K562 (cell line): ENCODE measurements at regions not wholly inside any gene's neighbourhood (a gene's known extent, or its start where the extent isn't known, plus 50 kb on each side); places are given as distances from the start of the nearest gene placed in this dataset.

Experiments
- AFF1 ChIP-seq, 2 experiments: fragments of 450-650 bp; IDR thresholded peaks; 2 replicates each; pipeline ENCODE4 v1.6.1; 2018; ENCODE audit warnings: mild to moderate bottlenecking in 2 of 2, low read depth in 1 of 2; ENCODE audit not compliant: partially characterized antibody in 2 of 2
- BACH1 ChIP-seq: fragments of 200-800 bp; sonication (Bioruptor generic); IDR thresholded peaks from 2 replicates; pipeline ENCODE4 v1.6.1; 2016; ENCODE audit warnings: missing genetic modification characterization, missing compliant biosample characterization
- CBFA2T3 ChIP-seq: fragments of 450-650 bp; IDR thresholded peaks from 2 replicates; pipeline ENCODE4 v1.6.1; 2017
- CBX8 ChIP-seq: fragments of 200-600 bp; sonication (generic); IDR thresholded peaks from 2 replicates; pipeline ENCODE4 v1.6.1; 2012; ENCODE audit warnings: borderline replicate concordance, mixed run types, low read depth, mild to moderate bottlenecking, moderate library complexity, mixed read lengths, low read length, control low read depth, inconsistent platforms; ENCODE audit not compliant: poor library complexity, severe bottlenecking; ENCODE audit errors: extremely low read depth
- E2F1 ChIP-seq: sonication (generic); formaldehyde crosslinking; IDR thresholded peaks from 2 replicates; pipeline ENCODE4 v1.8.1; 2023; ENCODE audit warnings: mild to moderate bottlenecking, missing genetic modification reagents, moderate library complexity
- FOSL1 ChIP-seq: fragments of 200-800 bp; sonication (Bioruptor generic); conservative IDR thresholded peaks from 2 replicates; pipeline ENCODE4 v1.6.1; 2016; ENCODE audit warnings: missing genetic modification characterization, missing compliant biosample characterization
- GATA2 ChIP-seq: sonication (generic); formaldehyde crosslinking; IDR thresholded peaks from 2 replicates; pipeline ENCODE4 v1.4.0; 2020; ENCODE audit warnings: mild to moderate bottlenecking, missing genetic modification reagents
- HNRNPK ChIP-seq: fragments of 200-400 bp; formaldehyde crosslinking; IDR thresholded peaks from one replicate; pipeline ENCODE4 v1.6.1; 2018; ENCODE audit warnings: mild to moderate bottlenecking, low read depth, low read length; ENCODE audit not compliant: poor library complexity, severe bottlenecking
- MIER1 ChIP-seq: fragments of 450-650 bp; IDR thresholded peaks from 2 replicates; pipeline ENCODE4 v1.6.1; 2016; ENCODE audit warnings: antibody characterized with exemption, mild to moderate bottlenecking, low read depth
- MYC ChIP-seq, 2 experiments: fragments of 250-450 bp in 1 of 2; sonication (Bioruptor Pico) in 1 of 2; IDR thresholded peaks; 2 replicates each; pipeline versions ENCODE4 v1.5.1 to v1.6.1; 2012 to 2021; ENCODE audit warnings: low read depth in 2 of 2, borderline replicate concordance in 1 of 2, improper control_type of control experiment in 1 of 2, low read length in 1 of 2, mild to moderate bottlenecking in 1 of 2, moderate library complexity in 1 of 2
- NCOA1 ChIP-seq: fragments of 450-650 bp; IDR thresholded peaks from 2 replicates; pipeline ENCODE4 v1.6.1; 2016; ENCODE audit warnings: low read depth
- NONO ChIP-seq, 2 experiments: fragments of 200-400 bp in 1 of 2; fragments of 450-650 bp in 1 of 2; formaldehyde crosslinking in 1 of 2; IDR thresholded peaks; 2 replicates each; pipeline ENCODE4 v1.6.1; 2017; ENCODE audit warnings: low read depth in 2 of 2, mild to moderate bottlenecking in 2 of 2, moderate library complexity in 2 of 2, low read length in 1 of 2
- NR2C2 ChIP-seq, 2 experiments: fragments of 200-800 bp in 1 of 2; sonication (Bioruptor generic) in 1 of 2; sonication (generic) in 1 of 2; formaldehyde crosslinking in 1 of 2; IDR thresholded peaks; 2 replicates each; pipeline versions ENCODE4 v1.6.1 to v1.8.0; 2016 to 2022; ENCODE audit warnings: mild to moderate bottlenecking in 1 of 2, missing compliant biosample characterization in 1 of 2, missing genetic modification characterization in 1 of 2, missing genetic modification reagents in 1 of 2
- SMAD2 ChIP-seq: fragments of 150-350 bp; IDR thresholded peaks from 2 replicates; pipeline ENCODE4 v1.6.1; 2014; ENCODE audit warnings: low read depth, mild to moderate bottlenecking, low read length
- SMARCA4 ChIP-seq: fragments of 450-650 bp; IDR thresholded peaks from 2 replicates; pipeline ENCODE4 v1.6.1; 2016
- TAF9B ChIP-seq: fragments of 450-650 bp; IDR thresholded peaks from 2 replicates; pipeline ENCODE4 v1.6.1; 2018; ENCODE audit warnings: mild to moderate bottlenecking; ENCODE audit not compliant: partially characterized antibody
- TRIM24 ChIP-seq, 2 experiments: fragments of 450-650 bp; IDR thresholded peaks; 2 replicates each; pipeline ENCODE4 v1.6.1; 2016
- ZBTB8A ChIP-seq: fragments of 450-650 bp; IDR thresholded peaks from 2 replicates; pipeline ENCODE4 v1.6.1; 2018; ENCODE audit warnings: mild to moderate bottlenecking, moderate library complexity; ENCODE audit not compliant: partially characterized antibody
- ZNF384 ChIP-seq: IDR thresholded peaks from 2 replicates; pipeline ENCODE4 v1.6.1; 2012; ENCODE audit warnings: low read depth, low read length, improper control_type of control experiment
- ZNF740 ChIP-seq, 3 experiments: fragments of 200-800 bp in 1 of 3; sonication (Bioruptor generic) in 1 of 3; sonication (generic) in 1 of 3; formaldehyde crosslinking in 1 of 3; IDR thresholded peaks; 2 replicates each; pipeline versions ENCODE4 v1.6.1 to v1.8.0; 2016 to 2022; ENCODE audit warnings: mild to moderate bottlenecking in 2 of 3, missing compliant biosample characterization in 2 of 3, missing genetic modification characterization in 2 of 3, missing genetic modification reagents in 1 of 3

- TF ChIP-seq NR2C2 (CRISPR knock-in tag; IDR thresholded peaks at IDR 0.05): no peak
- peak; percentile 12; the same call in 1 of the 2 replicates for TF ChIP-seq NR2C2 (tag; IDR thresholded peaks at IDR 0.05)
- TF ChIP-seq BACH1 (tag): peak; percentile 84; the same call in 1 of the 2 replicates
- TF ChIP-seq TAF9B: peak; percentile 43
- TF ChIP-seq CBFA2T3: peak; percentile 91
- peak; percentile 38 for TF ChIP-seq GATA2 (CRISPR knock-in tag)
- no peak for TF ChIP-seq NCOA1
- no peak for TF ChIP-seq SMAD2
- no peak for TF ChIP-seq NONO (IDR thresholded peaks at IDR 0.05; ENCODE audit: low read depth in 2 of 2, low read length in 1 of 2)
- no peak for TF ChIP-seq MIER1
- peak; percentile 9; the same call in 1 of the 2 replicates for TF ChIP-seq ZNF384
- TF ChIP-seq E2F1: no peak
- peak; percentile 85 for TF ChIP-seq FOSL1 (tag)
- TF ChIP-seq ZNF740 (CRISPR knock-in tag; IDR thresholded peaks at IDR 0.05): no peak
- no peak; a peak in 1 of 4 replicates for TF ChIP-seq ZNF740 (tag; IDR thresholded peaks at IDR 0.05)
- TF ChIP-seq ZBTB8A: no peak
- no peak for TF ChIP-seq MYC (IDR thresholded peaks at IDR 0.05; ENCODE audit: low read depth, low read length)
- no peak for TF ChIP-seq MYC (CRISPR knock-in tag; IDR thresholded peaks at IDR 0.05; ENCODE audit: borderline replicate concordance, low read depth)
- no peak for TF ChIP-seq CBX8
- TF ChIP-seq AFF1 (IDR thresholded peaks at IDR 0.05; ENCODE audit: low read depth in 1 of 2, partially characterized antibody in 2 of 2): peak in 1 of 2 experiments; percentile 28
- peak; percentile 30 to 34; a peak in 2 of 4 replicates for TF ChIP-seq TRIM24 (IDR thresholded peaks at IDR 0.05)
- TF ChIP-seq SMARCA4: peak; percentile 78
- TF ChIP-seq HNRNPK: no peak
Measured at GRCh38 chr5:104088876-104089778, 526.5 kb upstream of the NUDT12 start (continued).
